ENCODE measurements at regions not wholly inside any gene's neighbourhood (a gene's known extent, or its start where the extent isn't known, plus 50 kb on each side); places are given as distances from the start of the nearest gene placed in this dataset.
A peak's percentile ranks its signal among the peaks of the same experiment; 100 is the strongest.

DNA sequence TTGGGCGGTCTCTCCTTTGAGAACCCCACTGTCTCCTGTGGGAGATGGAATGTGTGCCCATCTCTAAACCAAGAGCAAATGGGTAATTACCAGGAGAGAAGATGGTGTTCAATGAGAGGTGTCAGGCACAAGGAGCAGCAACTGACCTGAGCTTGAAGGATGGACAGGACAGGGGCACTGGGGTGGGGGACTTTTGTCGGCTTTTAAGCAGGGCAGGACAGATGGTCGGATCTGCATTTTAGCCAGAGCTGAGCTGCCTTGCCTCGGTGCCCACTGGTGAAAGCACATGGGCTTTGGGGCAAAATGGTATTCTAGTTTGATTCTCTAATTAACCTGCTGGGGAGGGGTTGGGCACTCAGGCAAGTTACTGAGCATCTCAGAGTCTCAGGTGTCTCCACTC, 98.0 kb downstream of the INHBB start:
- H4K5ac ChIP-seq (ENCODE audit: insufficient read length, low read depth, low read length), result no peak overlapping the region
- TF ChIP-seq KDM5A (IDR thresholded peaks at IDR 0.05; ENCODE audit: low read length) (no peak), EZH2 (IDR thresholded peaks at IDR 0.05; ENCODE audit: low read depth, low read length, severe bottlenecking) (peak; percentile 17)
- H4K8ac ChIP-seq (ENCODE audit: extremely low read depth, insufficient read depth, low read length), result no peak overlapping the region
- H3K36me3 ChIP-seq (ENCODE audit: control insufficient read depth in 2 of 4, insufficient read depth in 4 of 4, low read length in 3 of 4), result no peaks in the 10 kb centered on the region
- no peak for DNase-seq (ENCODE audit: low read depth in 1 of 2, low spot score in 2 of 2)
- 93% methylated on average over 4 of the region's 4 CpGs; no CpG with 5 or more reads in 1 of the 2 experiments for WGBS, 2 experiments (ENCODE audit: extremely low coverage in 1 of 2, insufficient coverage in 1 of 2, insufficient read length in 1 of 2, insufficient replicate concordance in 2 of 2, low coverage in 1 of 2, low lambda C conversion rate in 2 of 2, missing lambda C conversion rate in 1 of 2)
- H3K4me2 ChIP-seq (ENCODE audit: insufficient read depth in 1 of 2, low read depth in 2 of 2, low read length in 2 of 2), result peak overlapping the region in 1 of 2 experiments; percentile 92; a peak in 1 of 4 replicates
- H4K20me1 ChIP-seq (replicated peaks in 1 of 2; ENCODE audit: control insufficient read depth in 1 of 2, insufficient read depth in 2 of 2, low read length in 2 of 2), result no peaks in the 10 kb centered on the region
- H2BK120ac ChIP-seq (replicated peaks; ENCODE audit: low read depth, low read length), result no peak overlapping the region
- H3K23ac ChIP-seq (ENCODE audit: insufficient read length), result no peak overlapping the region
- CTCF ChIA-PET (ENCODE audit: partially characterized antibody), result interaction anchor here (0.6 to 1.8 kb wide), 9 partner anchors 12 to 617 kb away, joined by 3 to 11 read pairs (median 4); no protein-coding TSS in a partner anchor
- no peak overlapping the region; the same call in 1 of the 2 replicates for H2BK12ac ChIP-seq (ENCODE audit: low read depth, low read length)
- H2BK15ac ChIP-seq (ENCODE audit: low read length), result no peak overlapping the region
- no peaks in the 10 kb centered on the region for H3K9me3 ChIP-seq (ENCODE audit: insufficient read depth in 2 of 2, low read depth in 1 of 2, low read length in 1 of 2)
- no peak overlapping the region for H2AFZ ChIP-seq (ENCODE audit: low read length)
- H2BK5ac ChIP-seq (ENCODE audit: low read depth, low read length), result no peak overlapping the region
- H3K4me1 ChIP-seq (replicated peaks in 1 of 4; ENCODE audit: control insufficient read depth in 3 of 4, insufficient read depth in 4 of 4, low read length in 3 of 4), result peaks cover 0 to 7% (median 5%) of the 10 kb centered on the region in 4 experiments; a peak in 5 of 7 replicates
- POLR2A ChIA-PET (ENCODE audit: partially characterized antibody), result interaction anchor here (1.0 to 2.4 kb wide), 2 partner anchors 9 to 22 kb away, joined by 4 to 9 read pairs; no protein-coding TSS in a partner anchor
- H3K27ac ChIP-seq (ENCODE audit: low read depth, low read length), result no peak overlapping the region
- no peak overlapping the region for H3K4ac ChIP-seq (replicated peaks; ENCODE audit: insufficient read length, low read depth, low read length)
- no peaks in the 10 kb centered on the region for H3K79me1 ChIP-seq (ENCODE audit: low read depth, low read length)
- H2AK5ac ChIP-seq (ENCODE audit: low read depth, low read length), result no peak overlapping the region
- no peak overlapping the region; the same call in 1 of the 2 replicates for H2BK20ac ChIP-seq (ENCODE audit: low read length)
- no peak overlapping the region for H3K9ac ChIP-seq (replicated peaks in 1 of 4; ENCODE audit: extremely low read depth in 1 of 4, low read depth in 3 of 4, low read length in 3 of 4)
- no peak overlapping the region for H3K14ac ChIP-seq (ENCODE audit: insufficient read length)
- H3K23me2 ChIP-seq (ENCODE audit: low read depth, low read length), result peaks cover 10% of the 10 kb centered on the region
- H3K27me3 ChIP-seq (replicated peaks in 1 of 4; ENCODE audit: control insufficient read depth in 3 of 4, extremely low read depth in 1 of 4, insufficient read depth in 3 of 4, low read length in 3 of 4), result peaks cover 4 to 57% (median 49%) of the 10 kb centered on the region in 4 experiments
- no peak overlapping the region for H3K4me3 ChIP-seq (ENCODE audit: extremely low read depth in 1 of 4, insufficient read depth in 2 of 4, low read depth in 3 of 4, low read length in 4 of 4)
- H4K91ac ChIP-seq (replicated peaks; ENCODE audit: insufficient read length, low read length), result no peak overlapping the region
- no peak overlapping the region for H3K18ac ChIP-seq (ENCODE audit: extremely low read depth, low read length)
- no peaks in the 10 kb centered on the region for H3K79me2 ChIP-seq (ENCODE audit: control insufficient read depth in 1 of 2, insufficient read depth in 2 of 2, low read length in 2 of 2)
- H3K56ac ChIP-seq (replicated peaks; ENCODE audit: insufficient read length, low read depth, low read length), result no peak overlapping the region
- FAIRE-seq, result no peak
